ENCODE measurements at regions not wholly inside any gene's neighbourhood (a gene's known extent, or its start where the extent isn't known, plus 50 kb on each side); places are given as distances from the start of the nearest gene placed in this dataset.
"Not testable (repeated sequence)": the region's sequence is repeated elsewhere in the genome, so short reads cannot be mapped to it uniquely, and the experiment has no call there.

DNA sequence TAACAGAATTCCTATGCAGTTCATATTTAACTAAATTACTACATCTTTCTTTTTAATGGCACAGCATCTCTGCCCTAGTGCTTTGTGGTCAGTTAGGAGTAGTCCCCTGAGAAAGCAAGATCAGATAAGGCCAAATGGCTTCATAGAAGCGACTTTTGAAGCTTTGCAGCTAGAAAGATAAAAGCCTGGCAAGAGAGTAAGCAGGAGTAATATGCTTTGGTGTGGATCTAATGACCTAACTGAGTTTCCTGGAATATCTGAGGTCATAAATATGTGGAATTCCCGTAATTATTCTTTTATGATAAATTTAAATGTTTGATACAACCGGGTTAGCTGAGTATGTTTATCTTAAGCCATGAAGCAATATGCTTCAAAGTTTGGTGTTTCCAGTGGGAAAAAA is 374.9 kb upstream of the LRRC3B start:
- DNase-seq (ENCODE audit: low read depth in 4 of 4, low spot score in 3 of 4): no peak

DNA sequence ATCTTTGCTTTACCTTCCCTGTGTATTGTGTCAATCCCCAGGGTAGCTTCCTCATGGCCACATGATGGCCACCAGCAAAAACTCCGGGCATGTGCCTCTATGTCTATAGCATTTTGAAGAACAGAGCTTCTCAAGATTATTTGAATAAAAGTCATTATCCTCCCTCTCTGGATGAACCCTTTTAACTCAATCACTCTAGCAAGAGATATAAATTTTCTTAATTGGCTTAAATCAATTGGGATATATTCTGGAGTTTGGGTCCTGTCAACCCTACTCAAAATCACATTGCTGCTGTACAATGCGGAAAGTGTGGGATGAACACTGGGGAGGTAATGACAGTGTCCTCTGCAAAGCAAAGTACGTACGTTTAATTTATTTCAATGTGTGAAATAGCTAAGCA is 370.6 kb upstream of the LRRC3B start:
- DNase-seq (ENCODE audit: low read depth in 4 of 4, low spot score in 3 of 4): no peak

DNA sequence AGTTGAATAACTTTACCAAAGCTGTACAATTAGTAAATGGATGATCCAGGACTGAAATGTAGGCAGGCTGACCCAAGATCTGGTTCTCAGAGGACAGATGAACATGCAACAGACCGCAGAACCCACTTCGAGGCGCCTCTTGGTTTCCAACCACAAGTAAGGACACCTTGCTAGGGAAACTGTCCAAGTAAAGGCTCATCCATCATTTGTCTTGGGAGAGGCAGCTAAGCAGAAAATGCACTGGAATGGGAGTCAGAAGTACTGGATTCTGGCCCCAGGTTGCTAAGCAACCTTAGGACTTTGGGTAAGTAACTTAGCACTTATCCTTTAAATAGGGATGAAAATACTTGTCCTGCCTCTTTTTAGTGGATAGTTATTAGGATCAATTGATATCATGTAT is 366.3 kb upstream of the LRRC3B start:
- DNase-seq (ENCODE audit: low read depth in 4 of 4, low spot score in 3 of 4): no peak

DNA sequence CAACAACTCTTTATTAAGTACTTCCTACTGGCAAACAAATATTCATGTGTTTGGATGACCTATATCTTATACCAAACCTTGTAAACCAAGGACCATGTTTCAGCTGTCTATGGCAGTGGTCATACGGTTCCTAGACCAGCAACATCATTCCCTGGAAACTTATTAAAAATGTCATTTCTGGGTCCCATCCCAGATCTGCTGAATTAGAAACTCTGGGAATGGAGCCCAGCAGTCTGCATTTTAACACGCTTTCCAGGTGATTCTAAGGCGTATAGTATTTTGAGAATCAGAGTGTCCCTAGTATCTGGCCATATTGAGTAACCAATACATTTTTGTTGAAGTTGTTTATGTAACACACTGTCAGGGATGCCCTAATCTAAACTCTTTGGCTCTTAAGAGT is 363.4 kb upstream of the LRRC3B start:
- DNase-seq (ENCODE audit: low read depth in 4 of 4, low spot score in 3 of 4): no peak

DNA sequence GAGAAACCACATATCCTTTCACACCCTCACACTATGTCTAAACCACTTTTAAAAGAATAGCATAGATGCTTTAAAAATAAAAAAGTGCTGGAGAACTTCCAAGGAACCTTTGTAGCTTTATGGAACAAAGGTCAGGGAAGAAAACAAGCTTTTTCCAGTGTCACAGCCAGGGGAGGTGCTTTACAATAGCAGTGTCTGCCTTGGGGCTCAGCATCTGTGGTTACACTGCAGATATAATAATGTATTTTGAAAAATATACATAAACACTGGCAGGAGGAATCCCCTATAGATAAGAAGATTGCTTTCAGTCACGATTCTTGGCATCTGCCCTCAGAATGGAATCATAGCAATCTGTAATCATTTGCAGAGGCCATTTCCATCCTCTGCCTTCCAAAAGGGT is 362.4 kb upstream of the LRRC3B start:
- no peak for DNase-seq (ENCODE audit: low read depth in 4 of 4, low spot score in 3 of 4)

DNA sequence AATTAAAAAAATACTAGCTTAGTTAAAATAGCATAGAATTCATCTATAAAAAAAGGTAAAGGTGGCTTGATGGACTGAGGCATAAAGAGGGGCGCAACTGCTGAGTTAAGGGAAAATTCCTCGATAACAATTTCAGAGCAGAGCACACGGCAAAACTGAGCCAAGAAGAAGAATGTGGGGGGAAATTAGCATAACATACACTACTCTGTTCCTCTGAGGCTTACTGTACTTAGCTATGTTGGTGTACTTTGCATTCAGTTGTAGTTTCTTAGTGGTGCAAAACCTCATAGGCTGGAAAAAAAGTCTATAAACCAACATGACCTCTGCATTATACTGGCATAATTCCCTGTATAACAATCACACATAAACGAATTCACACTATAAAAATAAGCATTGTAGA is 357.9 kb upstream of the LRRC3B start:
- no peak for DNase-seq (ENCODE audit: low read depth in 4 of 4, low spot score in 3 of 4)

DNA sequence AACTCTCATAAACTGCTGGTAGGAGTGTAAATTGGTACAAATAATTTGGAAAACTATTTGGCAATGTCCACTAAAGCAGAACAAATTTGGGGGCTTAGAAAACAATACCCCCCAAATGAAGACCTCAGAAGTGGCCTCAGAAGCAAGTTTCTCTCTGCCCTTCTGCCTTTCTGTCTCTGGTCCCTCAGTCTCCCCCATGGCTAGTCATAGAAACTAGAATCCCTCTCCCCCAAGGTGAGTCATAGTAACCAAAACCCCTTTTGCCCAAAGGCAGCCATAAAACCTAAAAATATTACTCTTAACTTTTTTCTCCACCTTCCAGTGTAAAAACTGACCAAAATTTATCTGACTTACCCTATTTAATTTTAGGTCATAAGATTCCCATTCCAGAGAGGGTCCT is 350.7 kb upstream of the LRRC3B start:
- no peak for DNase-seq (ENCODE audit: low read depth in 4 of 4, low spot score in 3 of 4)

DNA sequence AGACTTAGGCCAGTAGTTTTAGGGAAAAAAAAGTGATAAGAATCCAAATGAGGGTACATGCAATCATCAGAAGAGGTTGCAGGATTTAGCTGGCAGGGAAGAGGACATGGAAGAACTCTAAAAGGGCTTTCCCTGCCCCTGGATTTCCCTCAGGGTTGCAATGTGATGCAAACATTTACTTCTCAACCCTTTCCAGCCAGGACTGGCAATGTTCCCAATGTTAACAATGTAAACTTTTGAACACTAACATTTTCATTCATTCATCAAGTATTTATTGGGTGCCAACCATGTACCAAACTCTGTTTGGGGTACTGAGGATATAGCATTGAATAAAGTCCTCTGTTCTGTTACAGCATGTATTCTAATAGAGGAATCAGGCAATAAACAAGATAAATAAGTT is 349.4 kb upstream of the LRRC3B start:
- DNase-seq (ENCODE audit: low read depth in 4 of 4, low spot score in 3 of 4): no peak

DNA sequence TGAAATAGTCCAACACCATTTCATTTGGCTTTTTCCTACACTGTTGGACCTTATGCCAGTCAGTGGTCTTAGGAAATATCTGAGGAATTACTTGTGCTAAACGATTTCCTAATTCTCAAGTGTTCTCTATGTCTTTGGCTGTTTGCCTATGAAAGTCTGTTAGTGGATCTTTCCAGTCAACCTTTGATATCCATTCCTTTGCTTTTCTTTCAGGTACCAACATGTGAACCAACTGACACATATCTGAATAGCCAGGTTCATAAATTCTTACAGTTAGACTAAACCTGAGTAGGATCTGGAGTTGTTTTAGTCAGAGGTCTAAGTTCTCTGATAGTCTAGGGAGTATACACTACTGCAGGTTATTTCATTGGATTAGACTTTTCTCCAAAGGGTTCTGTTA is 343.5 kb upstream of the LRRC3B start:
- DNase-seq (ENCODE audit: low read depth in 4 of 4, low spot score in 3 of 4): no peak

DNA sequence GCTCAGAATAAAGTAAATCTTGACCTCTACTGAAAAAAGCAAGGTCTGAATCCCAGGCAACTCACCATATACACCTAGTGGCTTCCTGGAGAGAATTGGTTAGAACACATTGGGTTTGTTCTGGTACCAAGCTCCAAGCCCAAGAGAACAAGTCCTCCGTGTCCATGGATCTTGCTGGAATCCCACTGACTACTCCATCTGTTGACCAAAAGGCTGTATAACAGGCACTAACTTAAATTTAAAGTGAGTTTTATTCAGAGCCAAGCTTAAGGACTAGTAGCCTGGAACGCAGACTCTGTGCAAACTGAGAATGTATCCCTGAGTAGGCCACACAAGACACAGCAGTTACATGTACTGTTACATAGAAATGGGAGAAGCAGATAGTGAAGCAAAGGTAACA is 342.1 kb upstream of the LRRC3B start:
- DNase-seq (ENCODE audit: low read depth in 4 of 4, low spot score in 3 of 4): no peak

DNA sequence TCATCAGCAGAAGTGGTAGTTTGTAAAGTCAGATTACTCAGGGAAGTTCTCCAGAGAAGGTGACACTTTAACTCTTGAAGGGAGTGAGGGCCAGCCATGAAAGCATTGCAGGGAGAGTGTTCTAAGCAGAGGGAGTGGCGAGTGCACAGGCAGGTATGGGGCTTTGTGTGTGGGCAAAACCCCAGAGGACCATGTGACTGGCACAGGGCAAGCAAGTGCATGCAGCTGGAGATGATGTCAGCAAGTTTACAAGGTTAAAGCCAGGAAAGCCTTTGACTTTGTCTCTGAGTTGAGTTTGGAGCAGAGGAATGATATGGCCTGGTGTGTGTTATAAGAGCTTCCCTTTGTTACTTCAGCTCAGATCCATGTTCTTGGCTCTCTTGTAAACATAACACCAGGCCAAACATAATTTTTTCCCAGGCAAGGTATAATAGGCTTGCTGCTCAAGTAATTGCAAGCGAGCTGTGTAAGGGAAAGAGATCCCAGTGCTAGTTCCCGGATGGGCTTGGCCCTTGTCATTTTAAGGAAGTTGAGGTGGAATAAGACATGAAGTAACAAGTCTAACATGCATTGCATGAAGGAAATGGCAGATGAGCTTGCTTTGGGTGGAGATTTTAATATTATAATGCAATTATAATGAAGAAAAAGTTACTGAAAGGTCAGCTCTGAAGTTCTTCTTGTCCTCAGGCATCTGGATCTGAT is 341.1 kb upstream of the LRRC3B start:
- DNase-seq (ENCODE audit: low read depth in 4 of 4, low spot score in 3 of 4): no peak

DNA sequence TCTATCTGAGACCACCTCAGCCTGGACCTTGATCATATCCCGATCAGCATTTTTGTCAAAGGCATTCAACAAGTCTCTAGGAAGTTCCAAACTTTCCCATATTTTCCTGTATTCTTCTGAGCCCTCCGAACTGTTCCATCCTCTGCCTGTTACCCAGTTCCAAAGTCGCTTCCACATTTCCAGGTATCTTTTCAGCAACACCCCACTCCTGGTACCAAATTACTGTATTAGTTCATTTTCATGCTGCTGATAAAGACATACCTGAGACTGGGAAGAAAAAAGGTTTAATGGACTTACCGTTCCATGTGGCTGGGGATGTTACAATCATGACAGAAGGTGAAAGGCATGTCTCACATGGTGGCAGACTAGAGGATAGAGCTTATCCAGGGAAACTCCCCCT is 338.1 kb upstream of the LRRC3B start:
- not testable (repeated sequence) for DNase-seq (ENCODE audit: low read depth in 4 of 4, low spot score in 3 of 4)

DNA sequence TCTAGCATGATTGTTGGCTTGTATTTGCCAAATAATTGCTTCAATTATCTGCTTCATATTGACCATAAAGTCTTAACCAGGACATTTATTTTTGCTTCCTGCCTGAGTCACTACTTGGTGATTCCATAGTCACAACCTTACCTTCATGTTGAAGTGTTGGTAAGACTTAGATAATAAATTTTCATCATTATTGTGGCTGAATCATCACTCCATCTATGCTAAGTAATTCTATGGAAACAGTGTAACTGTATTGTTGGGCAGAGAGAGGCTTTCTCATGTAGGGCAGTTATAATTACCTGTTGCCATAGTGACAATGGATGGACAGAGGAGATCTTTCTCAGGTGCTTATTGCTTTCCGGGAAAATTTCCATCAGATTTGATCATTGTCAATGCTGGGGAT is 330.7 kb upstream of the LRRC3B start:
- no peak for DNase-seq (ENCODE audit: low read depth in 4 of 4, low spot score in 3 of 4)

DNA sequence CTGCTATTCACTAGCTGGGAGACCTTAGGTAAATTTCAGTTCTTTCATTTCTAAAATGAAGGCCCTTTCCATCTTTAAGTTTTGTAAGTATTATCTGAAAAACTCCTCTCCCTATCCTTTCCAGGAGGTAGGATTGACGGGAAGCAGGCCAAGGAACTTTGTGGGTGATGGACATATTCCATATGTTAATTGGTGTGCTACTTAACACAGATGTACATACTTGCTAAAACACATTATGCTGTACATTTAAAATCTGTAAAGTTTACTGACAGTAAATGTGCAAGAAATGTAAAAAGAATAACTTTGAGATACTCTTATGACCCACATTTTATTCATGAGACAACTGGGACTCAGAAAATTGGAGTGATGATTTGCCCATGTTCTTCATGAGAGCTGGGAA is 329.8 kb upstream of the LRRC3B start:
- no peak for DNase-seq (ENCODE audit: low read depth in 4 of 4, low spot score in 3 of 4)

DNA sequence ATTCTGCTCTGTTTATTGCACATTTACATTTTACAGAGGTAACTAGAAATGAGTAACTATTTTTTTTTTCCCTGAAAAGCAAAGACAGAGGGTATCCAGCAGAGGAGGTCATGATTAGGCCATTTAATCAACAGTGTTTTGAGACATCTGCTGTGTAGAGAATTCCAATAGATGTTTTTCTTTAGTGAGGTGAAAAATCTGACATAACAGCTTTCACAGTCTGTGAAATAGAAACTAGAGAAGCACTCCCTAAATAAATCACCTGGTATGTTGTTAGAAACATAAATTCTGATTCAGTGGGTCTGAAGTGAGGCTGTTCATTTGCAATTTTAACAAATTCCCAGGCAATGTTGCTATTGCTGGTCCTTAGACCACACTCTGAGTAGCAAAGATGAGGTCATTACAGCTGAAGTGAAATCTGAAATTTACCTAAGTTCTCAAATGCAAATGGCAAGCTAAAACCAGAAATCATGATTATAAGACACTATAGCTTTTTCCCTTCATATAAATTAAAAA is 329.2 kb upstream of the LRRC3B start:
- DNase-seq (ENCODE audit: low read depth in 4 of 4, low spot score in 3 of 4): peak in 2 of 4 donors; percentile 8 to 30

DNA sequence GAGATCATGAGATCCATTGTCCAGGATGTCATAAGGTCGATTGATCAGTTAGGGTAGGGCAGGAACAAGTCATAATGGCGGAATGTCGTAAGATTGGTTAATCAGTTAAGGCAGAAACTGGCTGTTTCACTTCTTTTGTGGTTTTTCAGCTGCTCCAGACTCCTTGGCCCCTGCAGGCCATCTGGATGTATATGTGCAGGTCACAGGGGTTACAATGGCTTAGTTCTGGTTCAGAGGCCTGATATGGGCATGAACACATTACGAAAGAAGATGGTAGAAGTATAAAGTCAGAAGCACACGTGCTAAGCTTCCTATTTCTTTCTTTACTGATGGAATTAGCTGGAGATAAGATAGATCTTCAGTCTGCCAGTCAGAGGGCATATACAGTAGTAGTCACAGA is 315.4 kb upstream of the LRRC3B start:
- DNase-seq (ENCODE audit: low read depth in 4 of 4, low spot score in 3 of 4): no peak

DNA sequence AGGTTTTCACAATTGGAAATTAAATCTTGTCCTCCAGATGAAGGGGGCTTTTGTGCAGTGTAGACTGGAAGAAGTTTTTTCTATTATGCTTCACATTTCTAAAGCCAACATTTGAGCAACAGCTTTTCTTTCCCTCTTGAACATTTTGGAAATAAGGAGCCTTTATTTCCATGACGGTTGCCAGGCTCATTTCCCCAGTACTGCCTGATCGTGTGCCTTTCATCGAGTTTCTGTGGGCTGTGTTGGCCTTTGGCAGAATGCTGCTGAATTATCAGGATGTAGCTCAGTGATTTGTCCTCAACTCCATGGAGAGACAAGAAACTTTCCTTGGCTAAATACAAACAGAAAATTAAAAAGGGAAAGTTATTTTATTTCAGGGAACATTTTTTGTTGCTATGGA is 314.8 kb upstream of the LRRC3B start:
- DNase-seq (ENCODE audit: low read depth in 4 of 4, low spot score in 3 of 4): no peak

DNA sequence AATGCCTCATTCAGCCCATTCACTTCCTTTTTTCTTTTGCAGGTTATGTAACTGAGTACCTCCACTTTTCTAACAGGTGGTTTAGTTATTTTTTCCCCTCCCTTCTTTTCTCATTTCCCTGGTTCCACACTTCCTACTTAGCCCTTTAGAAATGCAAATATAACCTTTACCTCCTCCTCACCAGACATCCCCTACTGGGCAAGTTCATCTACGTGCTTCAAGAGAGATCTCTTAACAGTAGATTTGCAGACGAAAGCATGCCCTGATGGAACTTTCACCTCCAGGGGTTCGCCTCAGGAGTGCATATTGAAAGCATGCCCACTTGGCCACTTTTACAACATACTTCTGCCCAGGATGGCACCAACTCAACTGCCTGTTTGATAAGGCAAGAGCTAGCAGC is 314.1 kb upstream of the LRRC3B start:
- no peak for DNase-seq (ENCODE audit: low read depth in 4 of 4, low spot score in 3 of 4)

DNA sequence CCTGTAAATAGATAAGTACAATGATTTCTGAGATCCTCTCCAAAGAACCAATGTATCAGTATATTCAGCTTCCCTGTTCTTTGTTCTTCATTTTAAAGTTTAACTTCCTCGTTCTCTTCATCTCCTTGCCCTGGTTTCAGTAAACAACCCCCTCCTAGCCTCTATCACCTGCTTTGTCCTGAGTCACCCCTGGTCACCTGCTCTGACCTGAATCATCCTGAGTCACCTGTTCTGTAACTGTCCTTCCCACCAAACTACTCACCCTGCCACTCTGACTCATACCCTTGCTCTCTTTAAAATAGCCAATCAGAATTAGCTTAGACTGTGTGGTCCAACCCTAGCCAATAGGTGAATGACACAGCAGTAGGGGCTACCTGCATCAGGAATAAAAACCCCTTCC is 313.0 kb upstream of the LRRC3B start:
- DNase-seq (ENCODE audit: low read depth in 4 of 4, low spot score in 3 of 4): not testable (repeated sequence)

DNA sequence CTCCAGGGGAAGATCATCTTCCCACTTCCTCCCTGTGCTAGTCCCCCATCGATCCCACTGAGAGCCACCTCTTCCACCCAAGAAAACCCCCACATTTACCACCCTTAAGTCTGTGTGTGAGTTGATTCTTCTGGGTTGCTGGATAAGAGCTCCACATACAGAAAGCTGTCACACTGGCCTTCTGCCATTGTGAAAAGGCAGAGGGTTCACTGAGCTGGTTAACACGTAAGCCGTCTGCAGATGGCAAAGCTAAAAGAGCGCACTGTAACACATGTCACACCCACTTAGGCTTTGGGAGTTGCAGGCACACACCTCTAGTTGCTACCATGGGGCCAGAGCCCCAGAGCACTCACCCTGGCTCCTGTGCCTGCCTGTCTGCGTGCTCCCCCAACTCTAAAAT is 309.8 kb upstream of the LRRC3B start:
- no peak for DNase-seq (ENCODE audit: low read depth in 4 of 4, low spot score in 3 of 4)

DNA sequence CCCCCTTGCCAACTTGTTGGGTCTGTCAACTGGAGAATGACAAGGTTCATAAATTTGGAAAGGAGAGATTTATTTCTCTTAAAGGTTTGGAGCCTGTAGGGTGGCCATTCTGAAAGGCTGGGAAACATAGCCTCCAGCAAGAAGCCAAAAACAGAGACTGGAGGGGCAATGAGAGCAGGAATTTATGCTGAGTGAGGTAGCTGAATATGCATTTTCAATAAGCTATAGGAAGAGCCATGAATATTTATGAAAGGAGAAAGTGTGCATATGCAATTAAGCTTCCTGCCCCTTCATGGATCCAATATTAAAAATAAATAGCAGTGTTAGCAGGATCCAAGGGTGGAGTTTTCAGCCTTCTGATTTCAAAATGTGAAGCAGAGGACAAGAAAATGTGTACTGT is 306.1 kb upstream of the LRRC3B start:
- no peak for DNase-seq (ENCODE audit: low read depth in 4 of 4, low spot score in 3 of 4)

DNA sequence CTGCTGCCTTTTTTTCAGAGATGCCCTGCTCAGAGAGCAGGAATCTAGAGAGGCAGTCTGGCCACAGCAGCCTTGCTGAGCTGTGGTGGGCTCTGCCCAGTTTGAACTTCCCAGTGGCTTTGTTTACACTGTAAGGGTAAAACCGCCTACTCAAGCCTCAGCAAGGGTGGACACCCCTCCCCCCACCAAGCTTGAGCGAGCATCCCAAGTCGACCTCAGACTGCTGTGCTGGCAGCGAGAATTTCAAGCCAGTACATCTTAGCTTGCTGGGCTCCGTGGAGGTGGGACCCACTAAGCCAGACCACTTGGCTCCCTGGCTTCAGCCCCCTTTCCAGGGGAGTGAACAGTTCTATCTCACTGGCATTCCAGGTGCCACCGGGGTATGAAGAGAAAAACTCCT is 298.8 kb upstream of the LRRC3B start:
- not testable (repeated sequence) for DNase-seq (ENCODE audit: low read depth in 4 of 4, low spot score in 3 of 4)

DNA sequence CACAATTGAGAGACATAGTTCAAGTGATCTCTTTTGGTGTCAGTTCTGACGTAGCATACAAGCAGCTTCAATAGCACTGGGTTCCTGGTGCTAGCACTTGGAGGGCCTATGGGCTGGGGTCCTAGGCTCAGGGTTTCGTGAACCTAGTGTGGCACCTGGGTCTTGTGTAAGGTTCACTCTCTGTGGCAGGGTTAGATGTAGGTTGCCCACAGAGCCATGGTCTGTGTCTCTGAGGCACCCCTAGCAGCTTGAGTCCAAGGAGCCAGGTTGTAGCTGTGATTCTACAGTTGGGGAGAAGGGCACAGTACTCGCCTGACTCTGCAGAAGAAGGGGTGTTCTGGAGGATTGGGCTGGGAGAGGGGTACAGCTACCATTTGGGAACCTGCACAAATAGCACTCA is 282.6 kb upstream of the LRRC3B start:
- no peak for DNase-seq (ENCODE audit: low read depth in 4 of 4, low spot score in 3 of 4)
